CD8-positive, alpha-beta memory T cell (primary cell): ENCODE measurements at regions not wholly inside any gene's neighbourhood (a gene's known extent, or its start where the extent isn't known, plus 50 kb on each side); places are given as distances from the start of the nearest gene placed in this dataset.

Experiments used
- CTCF ChIA-PET: fragments of 350-600 bp; sonication (Branson Sonifier 250); formaldehyde crosslinking; loops from one replicate; lab custom pipeline; 2021; ENCODE audit warnings: antibody characterized with exemption; lab: Charles Lee
- POLR2A ChIA-PET: fragments of 350-600 bp; sonication (Branson Sonifier 250); formaldehyde crosslinking; loops from one replicate; lab custom pipeline; 2021; ENCODE audit warnings: antibody characterized with exemption; lab: Charles Lee
- DNase-seq, 5 donors: peaks; one replicate each; pipeline versions ENCODE4 v3.0.0 to v3.0.0-alpha.2; 2020 to 2022; ENCODE audit warnings: mixed read lengths in 1 of 5
- H3K27ac ChIP-seq: one replicate; pipeline ENCODE4 v1.7.0; 2013; ENCODE audit warnings: low read depth, mild to moderate bottlenecking, low read length, moderate library complexity
- H3K27me3 ChIP-seq: 2 replicates; pipeline ENCODE4 v1.7.0; 2013; ENCODE audit warnings: low read length, mild to moderate bottlenecking; ENCODE audit not compliant: insufficient read depth, poor library complexity, severe bottlenecking
- H3K36me3 ChIP-seq: 2 replicates; pipeline ENCODE4 v1.7.0; 2013; ENCODE audit warnings: mild to moderate bottlenecking, low read length, moderate library complexity; ENCODE audit not compliant: insufficient read depth
- H3K4me1 ChIP-seq: 2 replicates; pipeline ENCODE4 v1.7.0; 2013; ENCODE audit warnings: mild to moderate bottlenecking, low read length, moderate library complexity; ENCODE audit not compliant: insufficient read depth
- H3K4me3 ChIP-seq: 2 replicates; pipeline ENCODE4 v1.7.0; 2013; ENCODE audit warnings: mild to moderate bottlenecking, low read length
- H3K9me3 ChIP-seq: 2 replicates; pipeline ENCODE4 v1.7.0; 2013; ENCODE audit warnings: mild to moderate bottlenecking, low read length
- H3K27ac Mint-ChIP-seq, 8 donors: one replicate each; pipeline ENCODE4 v1.8.0; 2020 to 2021; ENCODE audit warnings: mixed read lengths in 8 of 8, mild to moderate bottlenecking in 6 of 8, inconsistent platforms in 3 of 8, moderate library complexity in 3 of 8
- H3K27me3 Mint-ChIP-seq, 2 donors: one replicate each; pipeline ENCODE4 v1.8.0; 2020 to 2021; ENCODE audit warnings: mixed read lengths in 2 of 2, mild to moderate bottlenecking in 1 of 2, moderate library complexity in 1 of 2
- H3K36me3 Mint-ChIP-seq, 3 donors: one replicate each; pipeline ENCODE4 v1.8.0; 2020 to 2021; ENCODE audit warnings: mixed read lengths in 3 of 3, inconsistent platforms in 1 of 3, mild to moderate bottlenecking in 1 of 3
- H3K4me1 Mint-ChIP-seq, 3 donors: one replicate each; pipeline ENCODE4 v1.8.0; 2020 to 2021; ENCODE audit warnings: mixed read lengths in 3 of 3, inconsistent platforms in 1 of 3, mild to moderate bottlenecking in 1 of 3
- H3K4me3 Mint-ChIP-seq, 7 donors: one replicate each; pipeline ENCODE4 v1.8.0; 2020 to 2021; ENCODE audit warnings: mixed read lengths in 7 of 7, mild to moderate bottlenecking in 6 of 7, moderate library complexity in 4 of 7, inconsistent platforms in 2 of 7
- H3K9me3 Mint-ChIP-seq, 5 donors: one replicate each; pipeline ENCODE4 v1.8.0; 2020 to 2022; ENCODE audit warnings: mixed read lengths in 5 of 5, mild to moderate bottlenecking in 3 of 5, moderate library complexity in 2 of 5, inconsistent platforms in 1 of 5

- Histone ChIP-seq H3K4me1 (peaks cover 22% of the 10 kb centered on the region), H3K4me3 (no peak overlapping the region), H3K9me3 (no peaks in the 10 kb centered on the region), H3K27ac (no peak overlapping the region), H3K27me3 (no peaks in the 10 kb centered on the region), H3K36me3 (no peaks in the 10 kb centered on the region)
- ChIA-PET POLR2A (no interaction called here), CTCF (interaction anchor here (0.8 to 1.4 kb wide), 4 partner anchors 14 to 40 kb away, joined by 3 to 7 read pairs (median 4); a partner anchor contains a TSS)
- H3K4me1 Mint-ChIP-seq, result peaks cover 18 to 25% (median 23%) of the 10 kb centered on the region in 3 donors
- H3K36me3 Mint-ChIP-seq, result peaks cover 0 to 3% (median under 1%) of the 10 kb centered on the region in 3 donors
- DNase-seq, result no peak
- H3K4me3 Mint-ChIP-seq, result no peak overlapping the region
- peak overlapping the region in 1 of 8 donors; percentile 47 for H3K27ac Mint-ChIP-seq
- no peaks in the 10 kb centered on the region for H3K27me3 Mint-ChIP-seq
- no peaks in the 10 kb centered on the region for H3K9me3 Mint-ChIP-seq
These were observed 59.1 kb upstream of the PTGR2 start for GRCh38 chr14:73792481-73792880.

GRCh38 chr14:73789989-73790581, 61.5 kb upstream of the PTGR2 start:
- H3K27ac Mint-ChIP-seq, result peak overlapping the region in 1 of 8 donors; percentile 38
- peak overlapping the region in 2 of 7 donors; percentile 27 to 35 for H3K4me3 Mint-ChIP-seq
- H3K27me3 ChIP-seq, result no peaks in the 10 kb centered on the region
- H3K9me3 ChIP-seq, result no peaks in the 10 kb centered on the region
- H3K4me1 Mint-ChIP-seq, result peaks cover 31 to 37% (median 34%) of the 10 kb centered on the region in 3 donors
- CTCF ChIA-PET, result interaction anchor here (0.7 to 21.7 kb wide), 3 partner anchors 32 to 62 kb away, joined by 3 to 358 read pairs (median 10); a partner anchor contains a TSS
- peaks cover 0 to 3% of the 10 kb centered on the region in 2 donors for H3K27me3 Mint-ChIP-seq
- H3K36me3 ChIP-seq, result no peaks in the 10 kb centered on the region
- DNase-seq, result no peak
- no peak overlapping the region for H3K4me3 ChIP-seq
- H3K4me1 ChIP-seq, result peaks cover 28% of the 10 kb centered on the region
- POLR2A ChIA-PET, result interaction anchor here (7.9 kb wide), 1 partner anchor 30 kb away, joined by 215 read pairs; a partner anchor contains a TSS
- H3K9me3 Mint-ChIP-seq, result no peaks in the 10 kb centered on the region
- peaks cover 0 to 14% (median 0%) of the 10 kb centered on the region in 3 donors for H3K36me3 Mint-ChIP-seq
- no peak overlapping the region for H3K27ac ChIP-seq

DNA sequence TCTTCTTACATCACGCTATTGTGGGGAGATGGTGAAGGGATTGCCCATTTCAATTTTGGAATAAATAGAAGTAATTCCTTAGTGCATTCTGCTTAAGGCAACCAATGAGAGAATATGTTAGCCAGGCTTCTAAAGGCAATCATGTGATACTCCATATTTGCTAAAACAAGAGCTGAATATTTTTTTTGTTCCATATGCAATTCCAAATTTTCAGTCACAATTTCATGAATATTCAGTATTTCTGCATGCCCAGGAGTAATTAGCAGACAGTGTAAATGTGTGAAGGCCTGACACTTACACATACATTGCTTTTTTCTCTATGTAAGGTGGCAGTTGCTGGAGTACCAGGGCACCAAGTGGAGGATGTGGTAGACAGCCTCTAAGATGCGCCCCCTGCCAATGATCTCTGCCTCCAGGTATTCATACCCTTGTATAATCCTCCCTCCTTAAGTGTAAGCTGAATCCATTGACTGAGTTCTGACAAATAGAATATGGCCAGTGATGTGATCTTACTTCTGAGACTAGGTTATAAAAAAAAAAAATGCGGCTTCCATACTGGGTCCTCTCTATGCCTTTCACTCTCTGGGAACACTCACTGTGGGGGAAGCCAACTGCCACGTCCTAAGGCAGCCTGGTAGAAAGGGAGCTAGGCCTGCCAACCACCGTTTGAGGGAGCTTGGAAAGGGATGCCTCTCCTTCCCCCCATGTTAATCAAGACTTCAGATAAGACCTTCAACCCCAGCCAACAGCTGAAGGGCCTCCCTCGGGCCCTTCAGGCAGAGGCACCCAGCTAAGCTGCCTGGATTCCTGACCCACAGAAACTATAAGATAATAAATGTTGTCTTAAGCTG, 62.7 kb upstream of the PTGR2 start:
- Mint-ChIP-seq H3K4me1 (peaks cover 42 to 49% (median 45%) of the 10 kb centered on the region in 3 donors), H3K9me3 (no peaks in the 10 kb centered on the region), H3K27ac (peak overlapping the region; percentile 94 to 100 (median 99)), H3K36me3 (peaks cover 0 to 15% (median 0%) of the 10 kb centered on the region in 3 donors), H3K4me3 (peak overlapping the region; percentile 89 to 99 (median 97)), H3K27me3 (peaks cover 0 to 3% of the 10 kb centered on the region in 2 donors)
- ChIA-PET POLR2A (interaction anchor here (0.6 to 7.9 kb wide), 10 partner anchors 10 to 665 kb away, joined by 3 to 215 read pairs (median 6); a partner anchor contains a TSS), CTCF (interaction anchor here (0.7 to 21.7 kb wide), 8 partner anchors 11 to 60 kb away, joined by 3 to 358 read pairs (median 4); a partner anchor contains a TSS)
- no peaks in the 10 kb centered on the region for H3K27me3 ChIP-seq
- no peaks in the 10 kb centered on the region for H3K9me3 ChIP-seq
- H3K36me3 ChIP-seq, result no peaks in the 10 kb centered on the region
- H3K4me1 ChIP-seq, result peaks cover 39% of the 10 kb centered on the region
- H3K27ac ChIP-seq, result no peak overlapping the region
- DNase-seq, result peak in 1 of 5 donors; percentile 20
- no peak overlapping the region for H3K4me3 ChIP-seq

GRCh38 chr14:73788317-73788598, 63.4 kb upstream of the PTGR2 start:
- peaks cover 0 to 3% of the 10 kb centered on the region in 2 donors for H3K27me3 Mint-ChIP-seq
- H3K4me3 ChIP-seq, result peak overlapping the region; percentile 52
- H3K9me3 Mint-ChIP-seq, result no peaks in the 10 kb centered on the region
- no peaks in the 10 kb centered on the region for H3K27me3 ChIP-seq
- H3K4me1 ChIP-seq, result peaks cover 46% of the 10 kb centered on the region
- H3K36me3 Mint-ChIP-seq, result peaks cover 0 to 15% (median 0%) of the 10 kb centered on the region in 3 donors
- H3K9me3 ChIP-seq, result no peaks in the 10 kb centered on the region
- H3K27ac Mint-ChIP-seq, result peak overlapping the region; percentile 94 to 100 (median 99)
- H3K4me3 Mint-ChIP-seq, result peak overlapping the region; percentile 89 to 99 (median 97)
- no peaks in the 10 kb centered on the region for H3K36me3 ChIP-seq
- ChIA-PET POLR2A (interaction anchor here (0.6 to 7.9 kb wide), 8 partner anchors 11 to 295 kb away, joined by 3 to 215 read pairs (median 10); a partner anchor contains a TSS), CTCF (interaction anchor here (1.1 to 21.7 kb wide), 6 partner anchors 11 to 60 kb away, joined by 3 to 358 read pairs (median 4); a partner anchor contains a TSS)
- H3K4me1 Mint-ChIP-seq, result peaks cover 49 to 56% (median 52%) of the 10 kb centered on the region in 3 donors
- no peak for DNase-seq
- peak overlapping the region; percentile 66 for H3K27ac ChIP-seq

- Mint-ChIP-seq H3K9me3 (no peaks in the 10 kb centered on the region), H3K4me1 (peaks cover 55 to 61% (median 58%) of the 10 kb centered on the region in 3 donors), H3K27me3 (peaks cover 0 to 3% of the 10 kb centered on the region in 2 donors), H3K36me3 (peaks cover 0 to 14% (median 0%) of the 10 kb centered on the region in 3 donors), H3K27ac (peak overlapping the region; percentile 94 to 100 (median 99)), H3K4me3 (peak overlapping the region; percentile 89 to 99 (median 97))
- Histone ChIP-seq H3K27ac (peak overlapping the region; percentile 66), H3K4me3 (peak overlapping the region; percentile 52), H3K27me3 (no peaks in the 10 kb centered on the region), H3K4me1 (peaks cover 51% of the 10 kb centered on the region), H3K36me3 (no peaks in the 10 kb centered on the region), H3K9me3 (no peaks in the 10 kb centered on the region)
- CTCF ChIA-PET, result interaction anchor here (0.7 to 21.7 kb wide), 10 partner anchors 9 to 98 kb away, joined by 3 to 358 read pairs (median 6); a partner anchor contains a TSS
- DNase-seq, result peak in 1 of 5 donors; percentile 16
- POLR2A ChIA-PET, result interaction anchor here (0.5 to 7.9 kb wide), 10 partner anchors 11 to 296 kb away, joined by 3 to 215 read pairs (median 10); a partner anchor contains a TSS
These were observed 63.9 kb upstream of the PTGR2 start for GRCh38 chr14:73787486-73788316.

GRCh38 chr14:73786636-73787485, 64.8 kb upstream of the PTGR2 start:
- peaks cover 0 to 3% of the 10 kb centered on the region in 2 donors for H3K27me3 Mint-ChIP-seq

More at GRCh38 chr14:73786636-73787485, 64.8 kb upstream of the PTGR2 start:
- H3K4me3 Mint-ChIP-seq, result peak overlapping the region; percentile 90 to 99 (median 98)
- POLR2A ChIA-PET, result interaction anchor here (0.6 to 7.9 kb wide), 16 partner anchors 9 to 283 kb away, joined by 3 to 215 read pairs (median 6); partner anchors contain the start of genes COQ6, FAM161B, PTGR2 and ZNF410
- no peaks in the 10 kb centered on the region for H3K9me3 ChIP-seq
- peak overlapping the region; percentile 73 for H3K4me3 ChIP-seq
- H3K27me3 ChIP-seq, result no peaks in the 10 kb centered on the region
- no peaks in the 10 kb centered on the region for H3K36me3 ChIP-seq
- no peaks in the 10 kb centered on the region for H3K9me3 Mint-ChIP-seq
- DNase-seq, result peak; percentile 48 to 79 (median 66)
- H3K4me1 ChIP-seq, result peaks cover 56% of the 10 kb centered on the region
- H3K27ac Mint-ChIP-seq, result peak overlapping the region; percentile 95 to 100 (median 100)
- peaks cover 58 to 66% (median 61%) of the 10 kb centered on the region in 3 donors for H3K4me1 Mint-ChIP-seq
- CTCF ChIA-PET, result interaction anchor here (0.7 to 21.7 kb wide), 15 partner anchors 9 to 101 kb away, joined by 3 to 358 read pairs (median 4); a partner anchor contains a TSS
- peaks cover 0 to 15% (median 0%) of the 10 kb centered on the region in 3 donors for H3K36me3 Mint-ChIP-seq
- peak overlapping the region; percentile 66 for H3K27ac ChIP-seq
